Renal cortical epithelial cell (primary cell): ENCODE measurements at regions not wholly inside any gene's neighbourhood (a gene's known extent, or its start where the extent isn't known, plus 50 kb on each side); places are given as distances from the start of the nearest gene placed in this dataset.

Experiments used
- DNase-seq: peaks from one replicate; pipeline ENCODE4 v3.0.0-alpha.2; 2011; ENCODE audit warnings: low read depth

DNA sequence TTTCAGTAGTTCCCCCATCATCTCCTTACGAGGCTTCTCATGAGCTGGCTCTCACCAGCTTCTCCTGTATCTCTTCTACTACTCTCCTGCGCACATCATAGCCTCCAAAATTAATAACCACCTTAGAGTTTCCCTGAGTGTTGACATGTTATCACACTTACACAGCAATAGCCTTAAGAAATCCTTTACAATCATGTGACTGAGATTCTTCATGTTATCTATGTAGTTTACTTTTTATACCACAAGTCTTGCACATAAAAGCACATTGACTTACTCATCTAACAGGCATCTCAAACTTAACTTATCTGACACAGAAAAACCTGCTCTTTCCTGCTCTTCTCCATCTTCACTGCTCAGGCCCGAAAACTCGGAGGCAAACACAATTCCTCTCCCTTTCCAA lies 103.7 kb upstream of the TAB2 start:
- DNase-seq: peak; percentile 31

DNA sequence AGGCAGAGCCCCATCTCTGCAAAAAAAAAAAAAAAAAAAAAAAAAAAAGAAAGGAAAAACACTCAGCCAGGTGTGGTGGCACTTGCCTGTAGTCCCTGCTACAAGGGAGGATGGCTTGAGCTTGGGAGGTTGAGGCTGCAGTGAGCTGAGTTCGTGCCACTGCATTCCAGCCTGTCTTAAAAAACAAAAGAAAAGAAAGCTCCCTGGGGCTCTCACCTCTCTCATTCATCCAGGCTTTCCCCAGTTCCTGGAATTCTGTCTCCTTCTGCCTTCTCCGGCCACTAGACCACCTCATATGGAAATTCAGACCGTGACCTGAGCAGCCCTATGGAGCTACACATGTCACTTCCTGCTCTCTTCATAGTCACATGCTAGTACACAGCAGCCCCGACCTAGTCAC lies 101.1 kb upstream of the TAB2 start:
- no peak for DNase-seq

DNA sequence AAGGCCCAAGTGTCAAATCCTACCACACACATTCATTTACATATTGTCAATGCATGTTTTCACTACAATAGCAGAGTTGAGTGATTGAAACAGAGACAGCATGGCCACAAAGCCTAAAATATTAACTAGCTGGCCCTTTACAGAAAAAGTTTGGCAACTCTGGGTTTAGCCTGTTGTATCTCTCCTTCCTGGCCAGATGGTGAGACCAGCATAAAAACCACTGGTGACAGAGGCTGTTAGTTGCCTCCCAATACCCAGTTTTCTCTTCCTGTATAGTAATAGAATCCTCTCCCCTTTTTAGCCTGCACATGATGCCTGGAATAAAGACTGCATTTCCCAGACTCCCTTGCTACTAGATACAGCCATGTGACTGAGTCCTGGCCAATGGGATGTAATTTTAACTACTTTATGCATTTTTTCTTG lies 100.0 kb upstream of the TAB2 start:
- DNase-seq: no peak

DNA sequence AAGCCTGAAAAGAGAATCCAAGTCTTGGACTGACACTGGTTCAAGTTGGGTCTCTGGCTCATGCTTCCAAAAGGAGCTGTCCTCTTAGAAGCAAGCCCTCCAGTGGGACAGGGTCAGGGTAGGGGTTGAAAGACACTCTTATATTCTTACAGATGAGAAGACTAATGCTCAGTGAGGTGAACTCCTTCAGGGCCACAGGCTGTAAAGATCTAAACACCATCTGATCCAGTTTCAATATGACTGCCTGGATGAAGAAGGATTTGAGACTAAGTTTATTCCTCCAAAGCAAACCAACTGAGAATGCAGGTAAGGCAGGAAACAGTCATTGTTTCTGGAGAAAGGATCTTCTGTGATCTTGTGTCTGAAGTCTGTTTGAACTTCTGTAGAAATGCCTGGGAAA lies 99.0 kb upstream of the TAB2 start:
- DNase-seq: no peak

DNA sequence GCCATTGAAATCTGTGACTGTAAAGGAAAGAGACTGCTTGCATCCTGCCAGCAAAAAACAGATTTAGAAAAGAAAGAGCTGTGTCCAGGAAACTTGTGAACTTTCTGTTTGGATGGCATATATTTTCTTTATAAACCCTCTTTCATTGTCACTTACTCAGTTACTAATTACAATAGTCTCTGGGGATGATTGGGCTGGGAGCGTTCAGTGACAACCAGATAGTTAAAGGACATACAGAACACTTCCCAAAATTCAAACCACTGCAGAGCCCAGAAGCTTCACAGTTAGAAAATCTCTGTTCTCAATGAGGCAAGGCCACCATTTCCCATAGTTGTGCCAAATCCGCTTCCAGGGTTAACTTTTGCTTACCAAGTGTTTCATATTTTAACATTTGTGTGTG lies 98.6 kb upstream of the TAB2 start:
- no peak for DNase-seq

DNA sequence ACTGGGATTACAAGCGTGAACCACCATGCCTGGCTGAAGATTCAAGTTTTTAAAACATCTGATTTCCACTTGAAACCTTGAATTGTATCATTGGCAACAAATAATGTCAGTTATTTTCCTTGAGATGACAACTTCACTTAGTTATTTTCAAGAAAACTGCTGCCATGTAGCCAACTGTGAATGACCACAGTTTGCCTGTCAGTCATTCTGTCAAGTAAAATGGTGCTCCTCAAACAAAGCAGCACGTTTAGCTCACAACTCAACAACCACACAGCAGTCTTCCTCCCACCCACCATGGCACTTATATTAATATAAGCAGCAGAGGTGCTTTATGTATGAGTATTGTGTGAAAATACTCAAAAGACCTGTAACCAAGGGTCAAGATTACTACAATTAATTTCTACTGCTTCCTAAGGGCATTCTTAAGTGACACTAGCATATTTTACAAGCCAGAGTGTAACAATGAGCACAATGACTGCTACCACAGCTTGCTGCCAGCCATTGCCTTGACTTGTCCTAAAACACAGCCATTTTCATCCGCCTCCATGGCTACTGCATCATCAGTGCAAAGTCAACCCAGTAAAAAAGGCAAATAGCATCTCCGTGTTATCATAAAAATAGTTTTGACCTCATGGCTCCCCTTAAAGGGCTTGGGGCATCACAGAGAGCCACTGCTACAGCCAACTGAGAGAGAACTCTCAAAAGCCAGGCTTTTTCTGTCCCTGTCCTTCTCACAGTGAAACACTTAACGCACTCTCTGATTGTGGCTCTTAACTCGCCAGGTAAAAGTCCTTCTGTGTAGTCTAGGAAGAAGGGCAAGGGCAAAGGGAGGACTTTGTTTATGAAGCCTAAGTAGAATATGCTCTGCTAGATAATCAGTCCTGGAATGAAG lies 96.4 kb upstream of the TAB2 start:
- DNase-seq: no peak

DNA sequence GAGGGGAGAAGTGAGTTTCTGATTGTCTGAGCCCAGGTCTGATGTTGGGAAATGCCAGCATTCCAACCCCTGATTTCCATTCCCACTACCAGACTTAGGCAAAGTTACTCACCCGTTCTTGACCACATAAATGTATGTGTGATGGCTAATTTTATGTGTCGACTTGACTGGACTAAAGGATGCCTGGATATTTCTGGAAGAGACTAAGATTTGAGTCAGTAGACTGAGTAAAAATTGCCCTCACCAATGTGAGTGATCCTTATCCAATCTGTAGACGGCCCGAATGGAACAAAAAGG lies 95.8 kb upstream of the TAB2 start:
- DNase-seq: peak; percentile 43

DNA sequence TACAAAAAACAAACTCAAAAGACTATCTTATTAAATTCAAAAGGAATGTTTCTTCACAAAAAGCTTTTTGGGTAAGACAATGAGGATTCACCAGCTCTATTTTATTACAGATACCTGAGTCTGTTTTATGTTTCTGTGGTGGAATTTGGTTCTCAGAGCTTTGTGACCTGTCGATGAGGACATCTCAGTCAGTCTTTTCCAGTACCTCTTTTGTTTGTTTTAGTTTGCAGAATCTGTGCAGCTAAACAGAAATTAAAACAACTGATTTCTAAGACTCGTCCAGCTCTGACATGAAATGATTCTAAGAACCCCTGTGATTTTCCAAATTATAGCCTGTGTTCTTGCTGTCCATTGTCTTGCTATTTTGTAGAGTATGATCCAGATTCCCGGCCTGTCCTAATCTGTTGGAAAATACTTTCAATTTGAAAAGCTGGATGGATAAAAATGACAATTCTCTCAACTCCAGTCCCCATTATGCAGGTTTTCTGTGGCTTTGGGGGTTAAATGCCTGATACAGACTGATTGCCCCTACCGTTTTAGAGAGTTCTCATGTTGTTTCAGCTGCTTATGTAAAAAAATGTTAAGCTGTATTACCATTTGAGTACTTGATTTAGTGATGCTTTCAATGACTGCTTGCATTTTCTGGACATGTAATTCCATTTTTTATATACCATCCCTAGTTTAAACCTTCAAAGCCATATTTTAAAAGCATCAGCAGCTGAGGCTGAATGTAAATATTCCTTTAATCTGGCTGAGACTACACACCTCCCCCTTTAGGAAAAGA lies 94.2 kb upstream of the TAB2 start:
- DNase-seq: no peak

DNA sequence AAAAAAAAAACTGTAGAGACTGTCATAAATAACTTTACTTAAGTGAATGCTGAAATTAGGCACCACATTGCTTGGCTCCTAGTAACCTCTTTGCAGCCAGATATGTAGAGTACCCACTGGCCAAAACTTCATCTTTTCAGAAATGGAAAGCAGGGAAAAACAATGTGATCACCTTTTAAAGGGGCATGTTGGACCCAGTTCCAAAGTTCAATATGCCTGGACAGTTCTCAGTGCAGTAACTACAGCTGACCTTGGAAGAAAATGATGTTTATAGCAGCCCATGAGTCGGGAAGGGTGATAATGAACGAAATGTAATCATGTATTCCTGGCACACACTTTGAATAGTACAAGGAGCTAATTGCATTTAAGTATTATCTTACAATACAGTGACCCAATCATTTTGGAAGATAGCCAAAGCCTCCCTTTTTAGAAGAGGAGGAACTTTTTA lies 93.6 kb upstream of the TAB2 start:
- DNase-seq: no peak

DNA sequence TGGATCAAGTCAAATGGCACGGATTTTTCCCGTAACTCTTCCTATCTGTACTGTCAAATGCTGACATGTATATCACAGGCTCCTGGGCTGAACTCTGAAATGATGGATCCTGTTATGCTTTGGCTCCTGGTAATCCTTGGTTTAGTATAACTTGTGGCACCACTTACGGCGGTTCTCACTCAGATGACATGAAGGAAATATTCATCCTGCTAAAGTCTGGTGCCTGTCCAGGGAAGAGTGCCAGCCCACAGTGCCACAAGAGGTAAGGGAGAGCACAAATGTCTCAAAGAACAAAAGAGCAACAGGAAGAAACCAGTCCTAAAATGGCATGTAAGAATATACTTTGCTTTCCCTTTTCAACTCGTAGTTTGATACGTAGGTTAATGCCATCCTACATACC lies 93.1 kb upstream of the TAB2 start:
- no peak for DNase-seq

DNA sequence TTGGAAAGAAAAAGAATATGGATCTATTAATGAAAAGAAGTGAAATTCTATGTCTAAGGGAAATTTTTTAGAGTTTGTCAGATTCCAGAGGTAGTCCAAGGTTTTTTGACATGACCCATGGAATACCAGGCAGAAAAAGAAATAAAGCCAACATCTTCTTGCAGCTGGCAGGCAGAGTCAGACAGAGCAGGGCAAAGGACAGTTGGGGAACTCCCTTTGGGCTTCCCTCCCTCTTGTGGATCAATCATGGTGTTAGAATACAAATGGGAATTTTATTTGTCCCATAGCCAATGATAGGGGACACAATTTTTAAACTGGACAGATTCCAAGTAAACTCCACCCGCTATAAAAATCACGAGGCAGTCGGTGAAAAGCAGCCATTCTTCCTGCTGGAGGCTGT lies 92.1 kb upstream of the TAB2 start:
- no peak for DNase-seq

DNA sequence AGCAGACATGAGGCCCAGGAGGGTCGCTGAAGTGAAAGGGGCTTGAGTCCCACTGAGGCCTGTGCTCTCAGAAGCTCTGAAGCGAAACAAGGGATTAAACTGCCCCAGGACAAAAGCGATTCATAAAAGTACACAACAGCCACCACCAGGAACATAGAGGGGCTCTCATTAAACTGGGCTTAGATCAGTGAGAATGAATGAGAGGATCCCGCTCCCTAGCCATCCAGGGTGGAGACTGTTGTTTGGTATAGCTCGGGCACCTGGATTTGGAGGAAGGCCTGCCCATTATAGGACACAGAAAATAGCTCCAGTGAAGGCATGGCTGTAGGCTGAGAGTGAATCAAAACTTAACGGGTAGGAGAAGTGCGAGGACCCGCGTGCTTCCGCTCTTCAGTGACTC lies 91.6 kb upstream of the TAB2 start:
- DNase-seq: no peak

DNA sequence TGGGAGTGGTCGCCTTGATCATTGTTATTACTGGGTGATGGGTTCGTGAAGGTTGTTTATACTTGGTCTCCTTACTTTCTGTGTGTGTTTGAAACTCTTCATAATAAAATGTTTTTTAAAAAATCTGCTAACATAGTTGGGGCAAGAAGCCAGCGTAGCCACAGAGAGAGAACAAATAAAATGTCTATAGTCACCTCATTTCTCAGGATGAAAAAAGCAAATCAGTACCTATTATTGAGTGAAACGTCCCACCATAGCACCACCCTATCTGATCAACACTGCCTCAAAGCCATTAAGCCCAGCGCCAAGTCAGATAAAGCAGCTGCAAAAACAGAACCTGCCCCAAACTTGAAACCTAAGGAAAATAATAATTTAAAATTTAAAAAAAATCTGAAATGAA lies 89.7 kb upstream of the TAB2 start:
- no peak for DNase-seq

DNA sequence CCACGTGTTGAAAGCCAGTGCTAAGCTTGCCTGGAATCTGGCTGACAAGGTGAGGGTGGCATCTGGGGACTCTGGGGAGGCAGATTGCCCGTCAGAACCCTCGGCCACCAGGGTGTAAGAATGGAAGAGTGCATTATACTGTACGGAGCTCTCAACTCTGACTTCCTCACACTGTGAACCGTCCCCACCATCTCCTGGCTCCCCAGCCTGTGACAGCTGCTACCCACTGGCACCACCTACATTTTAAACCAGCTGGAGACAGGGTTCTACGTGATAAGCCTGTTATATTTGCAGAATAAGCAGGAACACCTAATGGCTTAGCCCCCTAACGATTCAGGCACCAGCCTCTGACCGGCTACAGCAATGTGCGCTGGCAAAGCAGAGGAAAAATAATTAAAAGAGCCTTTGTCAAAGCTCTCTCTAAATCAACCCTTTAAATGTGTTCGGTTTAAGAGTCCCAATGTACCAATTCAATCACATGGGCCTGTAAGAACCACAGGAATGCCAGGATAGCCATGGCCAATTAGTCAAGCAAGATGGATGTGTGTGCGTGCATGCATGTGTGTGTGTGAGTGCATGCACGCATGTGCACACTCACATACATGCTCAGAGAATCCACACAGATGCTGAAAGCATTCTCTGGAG lies 89.1 kb upstream of the TAB2 start:
- no peak for DNase-seq

DNA sequence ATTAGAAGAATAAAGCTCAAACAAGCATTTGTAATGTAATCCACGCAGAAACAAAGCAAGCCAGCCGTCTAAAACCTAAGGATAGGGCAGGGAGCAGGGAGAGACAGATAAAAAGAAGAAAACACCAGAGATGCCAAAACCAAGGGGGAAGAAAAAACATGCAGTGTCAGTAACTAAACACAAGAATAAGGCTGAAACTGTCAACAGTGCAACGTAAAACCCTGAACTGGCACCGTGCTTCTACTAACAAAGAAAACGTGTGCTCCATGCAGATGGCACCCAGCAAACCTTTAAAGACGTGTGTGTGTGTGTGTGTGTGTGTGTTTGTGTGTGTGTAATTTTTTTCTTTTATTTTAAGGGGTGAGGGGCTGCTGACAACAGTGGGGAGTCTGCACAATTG lies 88.4 kb upstream of the TAB2 start:
- DNase-seq: no peak

DNA sequence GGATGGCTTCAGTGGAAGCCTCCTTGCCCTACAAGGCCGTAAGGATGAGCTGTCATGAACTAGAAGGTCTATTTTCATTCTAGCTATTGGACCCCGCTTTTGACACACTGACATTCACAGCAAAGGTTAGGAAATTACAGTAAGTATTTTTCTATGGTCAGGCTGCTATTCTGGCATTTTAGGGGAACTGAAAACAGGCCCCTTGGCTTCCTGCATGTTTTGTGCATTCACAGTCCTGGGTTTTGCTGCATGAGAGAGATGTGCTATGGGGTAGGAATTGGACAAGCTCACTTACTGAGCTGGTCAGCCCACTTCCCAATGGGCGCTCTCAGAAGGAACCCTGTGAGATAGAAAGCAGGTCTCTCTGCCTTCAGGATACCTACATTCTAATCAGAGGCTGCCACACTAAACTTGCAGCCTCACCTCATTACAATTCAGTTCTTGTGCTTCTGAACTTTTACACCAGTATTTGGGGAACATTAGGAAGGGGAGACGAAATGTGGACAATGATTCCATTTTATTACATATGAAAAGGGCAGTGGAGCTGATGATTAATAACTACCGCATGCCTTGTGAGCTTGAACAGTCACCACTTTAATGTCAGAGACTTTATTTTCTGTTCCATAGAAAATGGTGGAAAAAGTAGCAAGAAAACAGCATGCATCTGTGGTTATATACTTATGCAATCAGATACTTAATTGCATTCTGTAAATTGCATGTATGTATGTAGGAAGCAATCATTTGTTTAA lies 86.6 kb upstream of the TAB2 start:
- DNase-seq: no peak

DNA sequence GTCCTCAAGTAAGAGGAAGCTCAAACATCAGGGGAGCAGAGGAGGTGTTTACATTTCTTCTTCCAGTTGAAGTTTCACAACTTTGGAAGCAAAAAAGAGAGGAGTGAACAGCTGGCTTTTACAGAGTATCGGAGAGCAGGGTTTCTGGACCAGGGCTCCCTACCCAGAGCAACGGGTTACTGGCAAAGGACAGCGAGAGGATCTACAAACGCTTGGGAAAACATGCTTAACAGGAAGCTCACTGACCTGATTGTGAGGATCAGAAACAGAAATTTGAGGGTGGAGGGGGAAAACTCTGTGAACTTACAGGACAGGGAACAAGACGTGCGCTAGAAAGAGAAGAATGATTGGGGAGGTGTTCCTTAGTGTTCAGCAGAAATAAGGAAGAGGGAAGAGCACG lies 85.7 kb upstream of the TAB2 start:
- DNase-seq: no peak

DNA sequence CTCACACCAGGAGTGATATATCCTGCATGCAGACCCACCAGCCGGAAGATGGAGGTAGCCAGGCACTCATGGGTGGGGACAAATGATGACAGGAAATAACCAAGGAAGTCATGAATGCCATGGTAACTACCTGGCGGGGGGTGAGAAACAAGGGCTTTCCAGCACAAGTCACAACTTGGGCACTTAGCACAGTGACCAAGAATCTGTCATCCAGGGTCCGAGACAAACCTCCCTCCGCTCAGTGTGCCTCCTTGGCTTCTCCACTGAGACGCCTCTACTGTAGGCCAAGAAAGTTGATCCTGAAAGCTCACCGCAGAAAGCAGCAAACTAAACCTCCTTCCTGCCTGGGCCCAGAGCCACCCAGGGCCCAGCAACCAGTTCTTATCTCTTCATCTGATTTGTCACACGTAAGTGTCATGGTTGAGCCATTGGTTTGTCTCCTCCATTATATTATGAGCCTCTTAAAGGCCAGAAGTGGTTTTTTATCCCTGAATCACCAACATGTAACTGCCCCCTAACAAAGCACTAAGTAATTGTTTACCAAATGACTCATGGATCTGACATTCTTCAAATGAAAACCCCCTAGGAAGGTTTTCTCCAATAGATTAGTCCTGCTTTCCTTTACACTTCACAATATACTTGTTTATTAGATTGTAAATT lies 84.3 kb upstream of the TAB2 start:
- peak; percentile 99 for DNase-seq

DNA sequence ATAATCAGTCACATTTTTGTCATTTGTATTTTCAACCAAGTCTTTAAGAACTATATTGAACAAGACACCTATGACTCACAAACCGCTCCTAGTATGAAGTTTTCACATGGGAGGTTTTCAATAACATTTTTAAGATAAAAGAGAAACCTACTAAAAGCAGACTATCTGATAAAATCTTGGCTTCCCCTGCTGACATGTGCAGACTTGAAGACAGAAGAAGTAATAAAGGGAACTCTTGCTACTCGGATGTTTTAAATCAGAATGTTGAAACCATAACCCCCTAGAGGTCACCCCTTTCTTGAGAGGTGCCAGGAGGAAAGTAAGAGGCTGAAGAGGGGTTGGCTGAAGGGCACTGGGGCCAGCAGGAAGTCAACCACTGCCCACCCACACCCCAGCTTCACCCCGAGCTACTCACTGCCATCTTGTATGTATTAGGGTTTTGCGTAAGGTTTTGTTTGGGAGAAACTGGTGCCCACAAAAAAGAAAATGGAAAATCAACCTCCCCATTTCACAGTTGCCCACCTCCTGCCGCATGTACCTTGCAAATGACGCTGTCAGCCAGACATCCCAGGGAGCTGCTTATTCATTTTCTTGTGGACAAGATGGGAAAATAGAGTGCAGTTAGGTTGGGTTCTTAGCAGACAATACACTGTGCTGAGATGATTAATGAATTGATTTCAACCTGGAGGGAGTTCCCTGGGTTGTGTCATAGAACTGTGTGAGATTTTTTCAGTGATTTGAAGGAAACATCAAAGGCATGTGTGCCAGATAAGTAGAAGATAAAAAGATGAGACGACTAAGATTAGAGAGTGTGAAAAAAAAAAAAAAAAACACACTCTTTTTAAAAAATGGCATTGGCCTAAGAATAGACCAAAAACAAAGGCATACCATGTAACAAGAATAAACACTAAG lies 83.2 kb upstream of the TAB2 start:
- DNase-seq: peak; percentile 72

DNA sequence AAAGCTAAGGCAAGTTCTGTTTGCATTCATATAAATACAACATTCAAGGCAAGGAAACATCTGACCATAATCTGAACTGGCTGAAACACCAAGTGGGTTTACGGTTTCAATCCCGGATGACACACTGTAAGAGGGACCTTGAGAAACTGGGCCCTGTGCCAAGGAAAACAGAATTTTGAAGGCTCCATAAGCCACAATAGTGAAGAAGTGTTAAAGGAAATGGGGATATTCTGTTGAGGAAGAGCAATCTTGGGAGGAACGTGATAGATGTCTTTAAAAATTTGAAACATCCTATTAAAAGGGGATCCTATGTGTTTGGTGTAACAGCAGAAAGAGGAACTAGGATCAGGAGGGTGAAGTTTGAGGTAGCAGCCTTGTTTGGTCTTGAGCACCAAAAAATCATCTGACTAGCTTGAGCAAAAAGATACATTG lies 82.4 kb upstream of the TAB2 start:
- peak; percentile 89 for DNase-seq
